Gastrocnemius medialis (tissue), 4 donors: ENCODE measurements at regions not wholly inside any gene's neighbourhood (a gene's known extent, or its start where the extent isn't known, plus 50 kb on each side); places are given as distances from the start of the nearest gene placed in this dataset.

Experiments used
- ATAC-seq, 2 donors: fragments of 150-250 bp; one replicate each; pipeline ENCODE4 v1.9.1; 2016
- DNase-seq, 2 donors: peaks; one replicate each; pipeline ENCODE4 v3.0.0-alpha.2; 2019
- H3K27ac ChIP-seq, 4 donors: fragments of 200-600 bp; sonication (generic); 1 replicate in 1 of 4; 2 replicates in 3 of 4; pipeline ENCODE4 v1.5.1; 2016 to 2018; ENCODE audit warnings: mild to moderate bottlenecking in 2 of 4, moderate library complexity in 1 of 4
- H3K27me3 ChIP-seq, 3 donors: fragments of 200-600 bp; sonication (generic) in 2 of 3; 1 replicate in 1 of 3; 2 replicates in 2 of 3; pipeline versions ENCODE4 v1.5.1 to v1.6.0; 2016 to 2019; ENCODE audit warnings: mild to moderate bottlenecking in 1 of 3, moderate library complexity in 1 of 3
- H3K36me3 ChIP-seq, 2 donors: fragments of 200-600 bp; sonication (generic) in 1 of 2; one replicate each; pipeline ENCODE4 v1.5.1; 2017 to 2018
- H3K4me1 ChIP-seq, 2 donors: fragments of 200-600 bp; sonication (generic) in 1 of 2; one replicate each; pipeline ENCODE4 v1.5.1; 2016 to 2017; ENCODE audit warnings: mild to moderate bottlenecking in 2 of 2
- H3K4me3 ChIP-seq, 4 donors: fragments of 200-600 bp; sonication (generic) in 3 of 4; 1 replicate in 1 of 4; 2 replicates in 3 of 4; pipeline ENCODE4 v1.5.1; 2016 to 2019; ENCODE audit warnings: mild to moderate bottlenecking in 2 of 4
- H3K9me3 ChIP-seq, 3 donors: fragments of 200-600 bp; sonication (generic) in 2 of 3; 1 replicate in 1 of 3; 2 replicates in 2 of 3; pipeline ENCODE4 v1.5.1; 2016 to 2019
- CTCF ChIP-seq, 5 experiments: fragments of 450-650 bp in 3 of 5; fragments of 200-600 bp in 2 of 5; sonication (generic) in 2 of 5; IDR thresholded peaks in 4 of 5; conservative IDR thresholded peaks in 1 of 5; 1 replicate in 4 of 5; 2 replicates in 1 of 5; pipeline ENCODE4 v1.5.1; 2016 to 2019; ENCODE audit warnings: antibody characterized with exemption in 5 of 5, mild to moderate bottlenecking in 3 of 5, moderate library complexity in 3 of 5
- POLR2A ChIP-seq, 2 donors: fragments of 450-650 bp; IDR thresholded peaks; one replicate each; pipeline ENCODE4 v1.6.1; 2017; ENCODE audit warnings: antibody characterized with exemption in 2 of 2, mild to moderate bottlenecking in 2 of 2, moderate library complexity in 2 of 2
- in situ Hi-C, 4 donors: fragments of 200-750 bp; cut with MboI; loops; one replicate each; pipeline versions ENCODE4 v1.15.0 to v1.8.0; 2017; ENCODE audit warnings: low sequenced_read_pairs in 4 of 4
- intact Hi-C: fragments of 100-400 bp; cut with DNase I; formaldehyde crosslinking; loops from one replicate; pipeline ENCODE4 v1.15.1; 2023; ENCODE audit warnings: low total_unique reads

- H3K9me3 ChIP-seq: no peaks in the 10 kb centered on the region
- no peak for DNase-seq
- H3K4me1 ChIP-seq: no peaks in the 10 kb centered on the region
- H3K36me3 ChIP-seq: no peaks in the 10 kb centered on the region
- no peak overlapping the region for H3K4me3 ChIP-seq
- no peaks in the 10 kb centered on the region for H3K27me3 ChIP-seq
- in situ Hi-C loops (no loop called here), intact Hi-C loops (no loop called here)
- no peak overlapping the region for H3K27ac ChIP-seq
- ATAC-seq: no peak
- TF ChIP-seq CTCF (IDR thresholded peaks at IDR 0.05 in 4 of 5, conservative IDR thresholded peaks at IDR 0.05 in 1 of 5) (no peak), POLR2A (IDR thresholded peaks at IDR 0.05) (no peak)
Observed at GRCh38 chr12:89884952-89885351, 176.3 kb upstream of the ATP2B1 start.

- no peaks in the 10 kb centered on the region for H3K27me3 ChIP-seq
- H3K4me1 ChIP-seq: no peaks in the 10 kb centered on the region
- no peak for TF ChIP-seq POLR2A (IDR thresholded peaks at IDR 0.05)
- TF ChIP-seq CTCF (IDR thresholded peaks at IDR 0.05 in 4 of 5, conservative IDR thresholded peaks at IDR 0.05 in 1 of 5): no peak
- H3K36me3 ChIP-seq: no peaks in the 10 kb centered on the region
- in situ Hi-C loops (no loop called here), intact Hi-C loops (no loop called here)
- no peak overlapping the region for H3K4me3 ChIP-seq
- no peak overlapping the region for H3K27ac ChIP-seq
- no peaks in the 10 kb centered on the region for H3K9me3 ChIP-seq
- ATAC-seq (no peak), DNase-seq (no peak)
Observed at GRCh38 chr12:89884416-89884898, 175.8 kb upstream of the ATP2B1 start.

- Histone ChIP-seq H3K27me3 (no peaks in the 10 kb centered on the region), H3K4me1 (no peaks in the 10 kb centered on the region), H3K36me3 (no peaks in the 10 kb centered on the region), H3K4me3 (no peak overlapping the region), H3K27ac (no peak overlapping the region), H3K9me3 (no peaks in the 10 kb centered on the region)
- DNase-seq (no peak), ATAC-seq (no peak)
- TF ChIP-seq CTCF (IDR thresholded peaks at IDR 0.05 in 4 of 5, conservative IDR thresholded peaks at IDR 0.05 in 1 of 5) (no peak), POLR2A (IDR thresholded peaks at IDR 0.05) (no peak)
- intact Hi-C loops: no loop called here
- in situ Hi-C loops: no loop called here
Observed at GRCh38 chr12:89883630-89884389, 175.2 kb upstream of the ATP2B1 start.

GRCh38 chr12:89882792-89883191 lies 174.2 kb upstream of the ATP2B1 start:
- no peaks in the 10 kb centered on the region for H3K27me3 ChIP-seq
- H3K4me3 ChIP-seq: no peak overlapping the region
- intact Hi-C loops (no loop called here), in situ Hi-C loops (no loop called here)
- no peak overlapping the region for H3K27ac ChIP-seq
- no peak for TF ChIP-seq CTCF (IDR thresholded peaks at IDR 0.05 in 4 of 5, conservative IDR thresholded peaks at IDR 0.05 in 1 of 5)
- no peak for TF ChIP-seq POLR2A (IDR thresholded peaks at IDR 0.05)
- no peaks in the 10 kb centered on the region for H3K4me1 ChIP-seq
- H3K9me3 ChIP-seq: no peaks in the 10 kb centered on the region
- DNase-seq (no peak), ATAC-seq (no peak)
- H3K36me3 ChIP-seq: no peaks in the 10 kb centered on the region

GRCh38 chr12:89882050-89882449 lies 173.4 kb upstream of the ATP2B1 start:
- ATAC-seq: no peak
- TF ChIP-seq POLR2A (IDR thresholded peaks at IDR 0.05) (no peak), CTCF (IDR thresholded peaks at IDR 0.05 in 4 of 5, conservative IDR thresholded peaks at IDR 0.05 in 1 of 5) (no peak)
- no peak overlapping the region for H3K27ac ChIP-seq
- in situ Hi-C loops (no loop called here), intact Hi-C loops (no loop called here)
- H3K4me3 ChIP-seq: no peak overlapping the region
- H3K9me3 ChIP-seq: no peaks in the 10 kb centered on the region
- DNase-seq: no peak
- no peaks in the 10 kb centered on the region for H3K36me3 ChIP-seq
- no peaks in the 10 kb centered on the region for H3K4me1 ChIP-seq
- H3K27me3 ChIP-seq: no peaks in the 10 kb centered on the region
